PFSK-1 (cell line): ENCODE measurements at regions not wholly inside any gene's neighbourhood (a gene's known extent, or its start where the extent isn't known, plus 50 kb on each side); places are given as distances from the start of the nearest gene placed in this dataset.

Source experiments
- POLR2AphosphoS5 ChIP-seq: IDR thresholded peaks from 2 replicates; pipeline ENCODE4 v1.6.1; 2012; ENCODE audit warnings: low read depth, mild to moderate bottlenecking, control low read depth, low read length, moderate library complexity
- REST ChIP-seq, 2 experiments: IDR thresholded peaks; 2 replicates each; pipeline versions ENCODE4 v1.6.1 to v1.8.0; 2011 to 2012; ENCODE audit warnings: low read depth in 2 of 2, low read length in 2 of 2, control low read depth in 1 of 2, inconsistent platforms in 1 of 2, mild to moderate bottlenecking in 1 of 2, moderate library complexity in 1 of 2; ENCODE audit not compliant: insufficient read depth in 1 of 2

GRCh38 chr4:3712936-3713335 is 53.2 kb upstream of the ADRA2C start:
- TF ChIP-seq REST (IDR thresholded peaks at IDR 0.05; ENCODE audit: insufficient read depth in 1 of 2, low read depth in 2 of 2, low read length in 2 of 2) (no peak), POLR2AphosphoS5 (no peak)
